ENCODE measurements at regions not wholly inside any gene's neighbourhood (a gene's known extent, or its start where the extent isn't known, plus 50 kb on each side); places are given as distances from the start of the nearest gene placed in this dataset.
"Not testable (repeated sequence)": the region's sequence is repeated elsewhere in the genome, so short reads cannot be mapped to it uniquely, and the experiment has no call there.

DNA sequence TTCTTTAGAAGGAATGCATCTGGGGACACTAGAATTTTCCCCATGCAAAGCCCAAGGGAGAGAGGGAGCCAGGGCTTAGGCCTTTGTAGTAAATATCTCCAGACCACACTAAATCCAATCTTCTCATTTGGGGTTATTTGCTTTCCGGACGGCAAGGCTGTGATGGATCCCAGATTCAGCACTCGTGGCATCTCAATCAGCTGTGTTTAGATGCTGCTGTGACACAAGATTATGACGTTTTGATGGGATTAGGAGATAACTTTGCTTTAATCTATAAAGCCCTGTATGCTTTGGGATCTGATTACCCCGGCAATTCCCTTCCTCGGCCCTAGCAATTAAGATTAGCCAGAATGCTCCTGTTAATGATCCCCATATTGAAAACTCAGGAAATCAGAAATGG lies 686.7 kb upstream of the TBX3 start:
- Mint-ChIP-seq H3K36me3 (ENCODE audit: low read depth) (peaks cover 3% of the 10 kb centered on the region), H3K9me3 (ENCODE audit: insufficient read depth) (peaks cover 4% of the 10 kb centered on the region), H3K4me1 (ENCODE audit: low read depth) (peaks cover 10% of the 10 kb centered on the region), H3K27ac (no peak overlapping the region), H3K27me3 (ENCODE audit: low read depth) (no peaks in the 10 kb centered on the region), H3K4me3 (no peak overlapping the region)
- CTCF ChIA-PET: no interaction called here
- DNase-seq: no peak
- ATAC-seq: no peak
- POLR2A ChIA-PET: no interaction called here

DNA sequence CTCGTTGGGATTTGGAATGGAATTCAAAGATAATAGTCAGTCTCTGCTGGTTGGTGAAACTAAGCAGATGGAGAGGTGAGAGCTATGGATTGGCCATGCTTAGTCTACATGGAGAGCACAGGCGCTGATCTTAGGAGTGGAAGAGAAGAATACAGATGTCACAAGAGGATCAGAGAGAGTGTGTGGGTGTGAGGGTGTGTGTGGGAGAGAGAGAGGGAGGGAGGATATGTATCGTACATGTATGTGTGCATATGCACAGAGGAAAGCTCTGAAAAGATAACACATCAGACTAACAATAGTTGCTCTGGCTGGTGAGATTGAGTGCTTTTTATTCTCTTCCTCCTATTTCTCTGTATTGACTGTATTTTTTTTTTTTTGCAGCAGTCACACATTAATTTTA lies 686.2 kb upstream of the TBX3 start:
- Mint-ChIP-seq H3K9me3 (ENCODE audit: insufficient read depth) (peaks cover 4% of the 10 kb centered on the region), H3K27ac (no peak overlapping the region), H3K4me3 (no peak overlapping the region), H3K36me3 (ENCODE audit: low read depth) (peaks cover 3% of the 10 kb centered on the region), H3K27me3 (ENCODE audit: low read depth) (no peaks in the 10 kb centered on the region), H3K4me1 (ENCODE audit: low read depth) (peaks cover 5% of the 10 kb centered on the region)
- ChIA-PET CTCF (no interaction called here), POLR2A (no interaction called here)
- DNase-seq: no peak
- ATAC-seq: no peak

DNA sequence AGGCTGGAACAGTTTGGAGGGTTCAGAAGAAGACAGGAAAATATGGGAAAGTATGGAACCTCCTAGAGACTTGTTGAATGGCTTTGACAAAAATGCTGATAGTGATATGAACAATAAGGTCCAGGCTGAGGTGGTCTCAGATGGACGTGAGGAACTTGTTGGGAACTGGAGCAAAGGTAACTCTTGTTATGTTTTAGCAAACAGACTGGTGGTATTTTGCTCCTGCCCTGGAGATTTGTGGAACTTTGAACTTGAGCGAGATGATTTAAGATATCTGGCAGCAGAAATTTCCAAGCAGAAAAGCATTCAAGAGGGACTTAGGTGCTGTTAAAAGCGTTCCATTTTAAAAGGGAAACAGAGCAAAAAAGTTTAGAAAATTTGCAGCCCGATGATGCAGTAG lies 682.3 kb upstream of the TBX3 start:
- ATAC-seq; H3K27ac Mint-ChIP-seq; CTCF ChIA-PET; H3K9me3 Mint-ChIP-seq (ENCODE audit: insufficient read depth); POLR2A ChIA-PET; H3K4me3 Mint-ChIP-seq; H3K36me3 Mint-ChIP-seq (ENCODE audit: low read depth); DNase-seq; H3K4me1 Mint-ChIP-seq (ENCODE audit: low read depth); H3K27me3 Mint-ChIP-seq (ENCODE audit: low read depth): not testable (repeated sequence)

DNA sequence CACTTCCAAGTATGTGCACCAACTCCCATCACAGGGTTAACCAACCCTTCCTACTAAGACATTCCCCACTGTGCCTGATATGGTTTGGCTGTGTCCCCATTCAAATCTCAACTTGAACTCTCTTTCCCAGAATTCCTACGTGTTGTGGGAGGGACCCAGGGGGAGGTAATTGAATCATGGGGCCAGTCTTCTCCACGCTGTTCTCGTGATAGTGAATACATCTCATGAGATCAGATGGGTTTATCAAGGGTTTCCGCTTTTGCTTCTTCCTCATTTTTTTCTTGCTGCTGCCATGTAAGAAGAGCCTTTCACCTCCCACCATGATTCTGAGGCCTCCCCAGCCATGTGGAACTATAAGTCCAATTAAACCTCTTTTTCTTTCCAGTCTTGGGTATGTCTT lies 681.8 kb upstream of the TBX3 start:
- not testable (repeated sequence) for H3K4me1 Mint-ChIP-seq (ENCODE audit: low read depth)

DNA sequence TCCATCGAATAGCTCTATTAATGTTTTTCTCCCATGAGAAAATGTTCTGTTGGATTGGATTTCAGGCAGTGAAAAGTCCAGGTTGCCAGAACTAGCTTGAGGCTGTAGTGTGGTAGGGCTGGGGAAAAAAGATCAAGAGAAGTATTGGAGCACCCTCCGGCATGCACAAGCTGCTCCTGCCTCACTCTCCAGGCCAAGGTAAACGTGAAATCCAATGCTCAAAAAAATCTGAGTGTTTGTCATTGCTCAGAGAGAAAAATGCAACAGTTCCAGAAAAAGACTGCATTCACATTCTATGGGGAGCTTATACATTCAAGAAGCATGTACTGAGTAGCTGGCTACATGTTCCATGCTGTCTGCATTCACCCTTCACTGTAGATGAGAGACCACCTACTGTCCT lies 680.9 kb upstream of the TBX3 start:
- ChIA-PET CTCF (no interaction called here), POLR2A (no interaction called here)
- H3K36me3 Mint-ChIP-seq (ENCODE audit: low read depth): no peaks in the 10 kb centered on the region
- H3K4me1 Mint-ChIP-seq (ENCODE audit: low read depth): no peaks in the 10 kb centered on the region
- H3K27me3 Mint-ChIP-seq (ENCODE audit: low read depth): no peaks in the 10 kb centered on the region
- H3K4me3 Mint-ChIP-seq: no peak overlapping the region
- H3K27ac Mint-ChIP-seq: no peak overlapping the region
- H3K9me3 Mint-ChIP-seq (ENCODE audit: insufficient read depth): peaks cover 5% of the 10 kb centered on the region
- ATAC-seq (no peak), DNase-seq (no peak)

More for the DNA sequence above, 681.8 kb upstream of the TBX3 start:
- H3K9me3 Mint-ChIP-seq (ENCODE audit: insufficient read depth); H3K4me3 Mint-ChIP-seq; H3K36me3 Mint-ChIP-seq (ENCODE audit: low read depth); CTCF ChIA-PET; POLR2A ChIA-PET; ATAC-seq; H3K27ac Mint-ChIP-seq; H3K27me3 Mint-ChIP-seq (ENCODE audit: low read depth); DNase-seq: not testable (repeated sequence)

DNA sequence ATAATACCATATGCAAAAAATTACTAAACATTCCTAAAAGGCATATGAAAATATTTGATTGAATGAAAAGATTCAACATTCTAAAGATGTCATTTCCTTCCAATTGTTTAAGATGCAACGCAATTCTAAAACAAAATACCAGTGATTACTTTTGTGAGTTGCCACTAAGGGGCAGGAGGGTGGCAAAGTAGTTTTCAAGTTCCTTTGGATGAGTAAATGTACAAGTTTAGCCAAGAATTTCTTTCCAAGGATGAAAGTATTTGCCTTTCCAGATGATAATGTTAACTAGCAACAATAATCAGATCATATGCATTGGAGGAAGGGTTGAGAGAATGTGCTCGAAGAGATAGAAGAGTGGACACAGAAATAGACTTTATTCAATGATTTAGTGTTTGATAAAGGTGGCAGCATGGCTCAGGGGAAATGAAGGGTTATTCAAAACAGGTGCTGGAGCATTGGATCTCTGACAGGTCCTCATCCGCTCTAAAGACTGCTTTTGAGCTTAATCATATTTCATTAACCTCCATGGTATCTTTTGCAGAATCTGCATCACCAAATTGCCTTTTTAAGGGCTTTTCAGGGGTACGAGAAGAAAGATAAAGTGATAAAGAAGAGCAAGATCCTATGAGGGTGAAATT lies 678.5 kb upstream of the TBX3 start:
- Mint-ChIP-seq H3K27me3 (ENCODE audit: low read depth) (no peaks in the 10 kb centered on the region), H3K4me1 (ENCODE audit: low read depth) (no peaks in the 10 kb centered on the region), H3K4me3 (no peak overlapping the region), H3K36me3 (ENCODE audit: low read depth) (no peaks in the 10 kb centered on the region), H3K27ac (no peak overlapping the region), H3K9me3 (ENCODE audit: insufficient read depth) (peaks cover 5% of the 10 kb centered on the region)
- DNase-seq (no peak), ATAC-seq (no peak)
- ChIA-PET POLR2A (no interaction called here), CTCF (no interaction called here)

DNA sequence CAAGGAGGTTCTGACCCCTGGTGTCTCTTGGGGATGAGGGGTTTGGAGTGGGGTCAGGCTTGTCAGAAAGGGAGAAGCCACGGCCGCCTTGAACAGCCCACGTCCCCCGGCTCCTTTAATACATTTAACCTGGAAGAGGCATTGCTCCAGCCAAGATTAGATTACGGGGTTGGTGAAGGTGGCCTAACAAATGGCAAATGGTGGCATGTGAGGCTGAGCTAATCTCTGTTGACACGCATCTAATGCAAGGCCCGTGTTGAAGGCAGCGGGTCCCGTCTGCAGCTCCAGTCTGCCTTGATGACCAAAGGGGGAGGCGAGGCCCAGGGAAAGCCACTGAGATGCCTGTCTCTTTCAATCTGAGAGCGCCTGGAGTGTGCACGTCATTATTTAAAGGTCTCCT lies 673.7 kb upstream of the TBX3 start:
- POLR2A ChIA-PET: no interaction called here
- ATAC-seq (no peak), DNase-seq (no peak)
- no peaks in the 10 kb centered on the region for H3K36me3 Mint-ChIP-seq (ENCODE audit: low read depth)
- H3K27me3 Mint-ChIP-seq (ENCODE audit: low read depth): no peaks in the 10 kb centered on the region
- no peak overlapping the region for H3K27ac Mint-ChIP-seq
- H3K9me3 Mint-ChIP-seq (ENCODE audit: insufficient read depth): peaks cover 8% of the 10 kb centered on the region
- CTCF ChIA-PET: no interaction called here
- H3K4me3 Mint-ChIP-seq: no peak overlapping the region
- no peaks in the 10 kb centered on the region for H3K4me1 Mint-ChIP-seq (ENCODE audit: low read depth)

DNA sequence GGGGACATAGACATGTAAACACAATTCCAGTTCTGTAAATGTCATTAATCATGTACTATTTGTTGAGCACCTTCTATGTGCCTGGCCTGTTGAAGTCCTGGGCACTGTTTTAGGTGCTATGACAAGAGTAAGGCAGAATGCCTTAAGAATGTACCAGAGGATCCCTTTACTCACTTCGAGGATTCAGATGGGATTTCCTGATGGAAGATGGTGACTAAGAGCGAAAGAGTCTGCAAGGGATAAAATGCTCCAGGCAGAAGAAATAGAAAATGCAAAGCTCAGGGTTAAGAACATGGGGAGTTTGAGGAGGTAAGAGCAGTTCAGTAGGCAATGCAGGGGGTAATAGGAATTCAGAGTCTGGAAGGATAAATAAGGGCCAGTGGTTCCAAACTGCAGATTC lies 671.3 kb upstream of the TBX3 start:
- POLR2A ChIA-PET: no interaction called here
- no peaks in the 10 kb centered on the region for H3K4me1 Mint-ChIP-seq (ENCODE audit: low read depth)
- DNase-seq (no peak), ATAC-seq (no peak)
- no peak overlapping the region for H3K27ac Mint-ChIP-seq
- H3K36me3 Mint-ChIP-seq (ENCODE audit: low read depth): no peaks in the 10 kb centered on the region
- peaks cover 3% of the 10 kb centered on the region for H3K9me3 Mint-ChIP-seq (ENCODE audit: insufficient read depth)
- CTCF ChIA-PET: no interaction called here
- H3K27me3 Mint-ChIP-seq (ENCODE audit: low read depth): no peaks in the 10 kb centered on the region
- no peak overlapping the region for H3K4me3 Mint-ChIP-seq

DNA sequence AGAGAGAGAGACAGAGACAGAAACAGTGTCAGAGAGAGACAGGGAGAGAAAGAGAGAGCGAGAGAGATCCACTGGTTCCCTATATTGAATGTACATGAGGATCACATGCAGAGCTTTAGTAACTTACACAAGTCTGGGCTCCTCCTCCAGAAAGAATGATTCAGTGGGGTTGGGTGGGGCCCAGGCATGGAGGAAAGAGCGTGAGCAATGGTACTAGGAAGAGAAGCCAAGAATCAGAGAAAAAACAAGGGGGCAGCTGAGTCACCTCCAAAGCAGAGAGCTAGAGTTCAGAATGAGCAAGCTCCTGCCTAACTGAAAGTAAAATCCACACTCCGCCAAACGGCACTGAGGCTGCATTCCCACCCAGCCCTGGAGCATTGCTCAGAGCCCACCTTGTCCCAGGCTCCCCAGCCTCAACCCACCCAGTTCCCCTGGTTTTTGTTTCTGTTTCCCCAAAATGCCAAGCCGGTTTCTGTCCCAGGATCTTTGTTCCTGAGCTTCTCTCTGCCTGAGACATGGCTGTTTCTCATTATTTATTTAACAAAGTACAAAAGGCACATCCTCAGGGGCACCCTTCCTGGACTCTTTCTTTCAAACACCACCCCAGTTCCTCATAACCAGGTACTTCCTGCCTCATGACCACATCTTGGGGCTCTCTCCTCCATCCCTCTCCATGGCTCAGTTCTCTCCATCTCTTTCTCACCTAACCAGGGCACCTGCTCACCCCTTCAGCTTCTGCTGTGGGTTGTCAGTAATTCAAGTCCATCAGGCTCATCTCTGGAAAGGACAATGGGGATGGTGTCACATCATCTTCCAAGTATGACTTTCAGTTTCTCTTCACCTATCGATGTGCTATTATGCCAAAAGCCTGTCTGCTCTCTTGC lies 670.3 kb upstream of the TBX3 start:
- no peak for DNase-seq
- no peak for ATAC-seq
- no peaks in the 10 kb centered on the region for H3K36me3 Mint-ChIP-seq (ENCODE audit: low read depth)
- ChIA-PET POLR2A (no interaction called here), CTCF (no interaction called here)
- H3K4me3 Mint-ChIP-seq: no peak overlapping the region
- H3K27me3 Mint-ChIP-seq (ENCODE audit: low read depth): no peaks in the 10 kb centered on the region
- H3K4me1 Mint-ChIP-seq (ENCODE audit: low read depth): no peaks in the 10 kb centered on the region
- H3K9me3 Mint-ChIP-seq (ENCODE audit: insufficient read depth): peaks cover 3% of the 10 kb centered on the region
- H3K27ac Mint-ChIP-seq: no peak overlapping the region

DNA sequence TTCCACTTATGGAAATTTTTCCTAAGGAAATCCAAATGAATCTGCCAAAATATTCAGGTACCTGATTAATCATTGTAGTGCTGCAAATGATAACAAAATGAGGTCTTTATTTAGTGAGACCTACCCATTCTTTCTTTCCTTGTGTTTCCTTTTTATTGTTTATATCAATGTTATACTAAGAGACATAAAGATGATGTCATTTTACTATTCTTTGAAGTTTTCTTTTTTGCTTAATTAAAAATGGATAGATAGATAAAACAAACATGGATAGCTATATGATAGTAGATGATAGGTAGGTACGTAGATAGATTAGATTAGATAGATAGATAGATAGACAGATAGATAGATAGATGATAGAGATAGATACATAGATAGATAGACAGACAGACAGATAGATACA lies 669.5 kb upstream of the TBX3 start:
- ATAC-seq (no peak), DNase-seq (no peak)
- Mint-ChIP-seq H3K4me3 (no peak overlapping the region), H3K4me1 (ENCODE audit: low read depth) (no peaks in the 10 kb centered on the region), H3K36me3 (ENCODE audit: low read depth) (no peaks in the 10 kb centered on the region), H3K9me3 (ENCODE audit: insufficient read depth) (peaks cover 3% of the 10 kb centered on the region), H3K27me3 (ENCODE audit: low read depth) (no peaks in the 10 kb centered on the region), H3K27ac (no peak overlapping the region)
- ChIA-PET POLR2A (no interaction called here), CTCF (no interaction called here)

DNA sequence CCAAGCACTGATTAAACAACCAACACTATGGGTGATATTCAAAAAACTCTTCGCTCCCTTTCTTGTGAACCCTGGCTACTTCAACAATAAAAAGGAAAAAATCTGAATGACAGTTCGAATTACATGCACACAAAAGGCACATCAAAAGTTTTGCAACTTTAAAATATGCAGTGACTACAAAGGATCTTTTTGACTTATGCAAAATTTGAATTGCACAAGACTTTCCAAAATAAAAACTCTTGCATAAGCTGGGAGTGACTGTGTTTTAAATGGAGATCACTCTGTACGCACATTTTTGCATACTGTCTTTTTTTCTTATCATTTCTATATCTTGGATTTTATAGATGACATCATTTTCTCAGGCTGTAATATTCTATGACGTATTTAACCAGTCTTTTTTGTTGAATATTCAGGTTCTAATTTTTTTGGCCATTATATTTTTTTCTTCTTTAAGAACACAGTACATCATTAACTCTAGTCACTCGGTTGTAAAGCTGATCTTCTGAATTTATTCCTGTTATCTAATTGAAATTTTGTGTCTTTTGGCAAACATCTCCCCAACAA lies 667.6 kb upstream of the TBX3 start:
- ChIA-PET POLR2A (no interaction called here), CTCF (no interaction called here)
- no peak for ATAC-seq
- Mint-ChIP-seq H3K27me3 (ENCODE audit: low read depth) (no peaks in the 10 kb centered on the region), H3K4me1 (ENCODE audit: low read depth) (no peaks in the 10 kb centered on the region), H3K27ac (no peak overlapping the region), H3K36me3 (ENCODE audit: low read depth) (no peaks in the 10 kb centered on the region), H3K9me3 (ENCODE audit: insufficient read depth) (no peaks in the 10 kb centered on the region), H3K4me3 (no peak overlapping the region)
- no peak for DNase-seq

DNA sequence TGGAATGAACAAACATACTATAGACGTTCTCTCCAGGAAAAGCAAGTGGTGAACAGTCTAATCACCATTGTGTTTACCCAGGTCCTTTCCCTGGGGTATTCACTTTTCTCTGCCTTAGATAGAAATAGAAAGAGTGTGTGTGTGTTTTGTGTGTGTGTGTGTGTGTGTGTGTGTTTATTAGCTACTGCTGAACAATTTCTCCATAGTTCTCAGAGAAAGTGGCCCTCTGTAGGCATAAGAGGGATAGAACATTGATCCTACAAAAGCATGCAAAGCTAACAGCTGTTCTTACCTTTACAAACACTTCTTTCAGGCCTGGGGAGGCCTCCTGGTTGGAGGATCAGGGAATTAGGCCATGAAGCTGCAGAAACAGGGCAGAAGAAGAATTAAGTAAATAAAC lies 665.7 kb upstream of the TBX3 start:
- DNase-seq (no peak), ATAC-seq (no peak)
- CTCF ChIA-PET: no interaction called here
- Mint-ChIP-seq H3K9me3 (ENCODE audit: insufficient read depth) (no peaks in the 10 kb centered on the region), H3K27me3 (ENCODE audit: low read depth) (no peaks in the 10 kb centered on the region), H3K36me3 (ENCODE audit: low read depth) (no peaks in the 10 kb centered on the region), H3K4me1 (ENCODE audit: low read depth) (no peaks in the 10 kb centered on the region), H3K27ac (no peak overlapping the region), H3K4me3 (no peak overlapping the region)
- POLR2A ChIA-PET: no interaction called here
